Natural killer cell (primary cell): ENCODE measurements at regions not wholly inside any gene's neighbourhood (a gene's known extent, or its start where the extent isn't known, plus 50 kb on each side); places are given as distances from the start of the nearest gene placed in this dataset.
A peak's percentile ranks its signal among the peaks of the same experiment; 100 is the strongest.
"Not testable (repeated sequence)": the region's sequence is repeated elsewhere in the genome, so short reads cannot be mapped to it uniquely, and the experiment has no call there.

Experiments
- ATAC-seq, 3 donors: fragments of 150-1000 bp in 2 of 3; fragments of 200-7000 bp in 1 of 3; cut with Tn5 transposase; 1 replicate in 1 of 3; 2 replicates in 2 of 3; pipeline ENCODE4 v1.10.0; 2021; ENCODE audit warnings: mild to moderate bottlenecking in 2 of 3, moderate library complexity in 2 of 3
- DNase-seq, 2 donors: peaks; one replicate each; pipeline versions ENCODE4 v3.0.0 to v3.0.0-alpha.2; 2013 to 2021; ENCODE audit warnings: mixed read lengths in 1 of 2
- H3K27ac ChIP-seq: one replicate; pipeline ENCODE4 v1.5.1; 2013; ENCODE audit warnings: mild to moderate bottlenecking, low read length
- H3K27me3 ChIP-seq: one replicate; pipeline ENCODE4 v1.6.1; 2013; ENCODE audit warnings: low read length; ENCODE audit not compliant: control insufficient read depth, insufficient read depth
- H3K36me3 ChIP-seq: one replicate; pipeline ENCODE4 v1.6.1; 2013; ENCODE audit warnings: low read length; ENCODE audit not compliant: control insufficient read depth, insufficient read depth
- H3K4me1 ChIP-seq: one replicate; pipeline ENCODE4 v1.6.1; 2013; ENCODE audit warnings: low read length; ENCODE audit not compliant: control insufficient read depth, insufficient read depth
- H3K4me3 ChIP-seq: one replicate; pipeline ENCODE4 v1.5.1; 2013; ENCODE audit warnings: low read length
- H3K9me3 ChIP-seq: one replicate; pipeline ENCODE4 v1.6.1; 2013; ENCODE audit warnings: low read length; ENCODE audit not compliant: control insufficient read depth, insufficient read depth
- H3K27ac Mint-ChIP-seq, 2 donors: one replicate each; pipeline ENCODE4 v1.8.0; 2022; ENCODE audit warnings: mild to moderate bottlenecking in 2 of 2, mixed read lengths in 2 of 2, moderate library complexity in 1 of 2
- H3K27me3 Mint-ChIP-seq, 2 donors: one replicate each; pipeline ENCODE4 v1.8.0; 2022; ENCODE audit warnings: low read depth in 2 of 2, mixed read lengths in 2 of 2
- H3K36me3 Mint-ChIP-seq: one replicate; pipeline ENCODE4 v1.8.0; 2022; ENCODE audit warnings: mixed read lengths
- H3K4me1 Mint-ChIP-seq, 2 donors: one replicate each; pipeline ENCODE4 v1.8.0; 2022; ENCODE audit warnings: mixed read lengths in 2 of 2
- H3K4me3 Mint-ChIP-seq: one replicate; pipeline ENCODE4 v1.8.0; 2022; ENCODE audit warnings: mild to moderate bottlenecking, moderate library complexity, mixed read lengths
- H3K9me3 Mint-ChIP-seq, 2 donors: one replicate each; pipeline ENCODE4 v1.8.0; 2022; ENCODE audit warnings: mixed read lengths in 2 of 2
- WGBS: methylation state at CpG from one replicate; pipeline ENCODE4 v1.1.7; 2013; ENCODE audit warnings: missing lambda C conversion rate; ENCODE audit not compliant: insufficient coverage; 5-methylcytosine and 5-hydroxymethylcytosine counted together
- intact Hi-C: fragments of 100-400 bp; cut with micrococcal nuclease; formaldehyde crosslinking; loops from one replicate; pipeline ENCODE4 v1.14.2; 2022

DNA sequence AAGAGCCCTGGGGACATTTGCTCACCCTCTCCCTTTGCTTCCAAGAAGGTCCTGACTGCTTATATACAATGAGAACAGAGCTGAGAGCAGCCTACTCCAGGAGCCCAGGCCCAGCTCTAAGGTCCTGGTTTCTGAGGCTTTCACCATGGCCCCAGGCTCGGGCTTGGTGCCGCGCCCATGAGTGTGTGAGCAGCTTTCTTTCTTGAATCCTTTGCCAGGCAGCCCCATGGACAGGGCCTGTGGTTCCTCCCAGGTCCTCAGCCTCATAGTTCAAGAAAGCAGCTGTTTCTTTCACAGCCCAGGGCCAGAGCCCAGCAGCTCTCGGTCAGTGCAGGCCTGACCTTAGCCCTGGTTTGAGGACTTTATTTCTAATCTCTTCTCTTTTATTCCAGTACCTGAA, 1197.2 kb downstream of the RPIA start:
- H3K36me3 ChIP-seq, H3K4me1 Mint-ChIP-seq, H3K27ac Mint-ChIP-seq, H3K27me3 ChIP-seq, H3K27me3 Mint-ChIP-seq, intact Hi-C loops, H3K27ac ChIP-seq, H3K4me1 ChIP-seq, H3K36me3 Mint-ChIP-seq, H3K9me3 ChIP-seq, ATAC-seq, DNase-seq, H3K4me3 Mint-ChIP-seq, H3K9me3 Mint-ChIP-seq, H3K4me3 ChIP-seq: not testable (repeated sequence)
- WGBS: no CpG with 5 or more reads among the region's 4 CpGs

DNA sequence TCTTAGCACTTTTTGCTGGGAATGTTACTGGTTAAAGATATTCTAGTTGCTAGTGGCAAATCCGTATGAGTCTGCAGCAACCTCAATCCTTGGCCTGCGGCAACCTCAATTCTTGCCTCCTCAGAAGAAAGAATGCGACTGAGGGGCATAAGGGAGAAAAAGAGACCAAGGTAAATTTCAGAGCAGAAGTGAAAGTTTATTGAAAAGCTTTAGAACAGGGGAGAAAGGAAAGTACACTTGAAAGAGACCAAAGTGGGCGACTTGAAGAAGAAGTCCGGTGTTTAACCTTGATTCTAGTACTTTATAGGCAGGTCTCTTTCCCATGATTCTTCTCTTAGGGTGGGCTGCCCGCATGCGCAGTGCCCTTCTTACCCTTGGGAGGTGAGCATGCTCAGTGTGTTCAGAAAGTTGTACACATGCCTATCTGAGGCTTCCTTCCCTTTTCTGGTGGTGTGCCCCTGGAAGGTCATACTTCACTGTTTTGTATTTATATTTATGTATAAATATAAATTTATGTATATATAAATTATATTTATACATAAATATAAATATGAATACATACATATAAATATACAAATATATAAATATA, 1198.8 kb downstream of the RPIA start:
- H3K27ac ChIP-seq, H3K36me3 Mint-ChIP-seq, H3K4me1 Mint-ChIP-seq, H3K4me3 ChIP-seq, H3K27me3 Mint-ChIP-seq, H3K27me3 ChIP-seq, DNase-seq, H3K27ac Mint-ChIP-seq, H3K9me3 Mint-ChIP-seq, ATAC-seq, H3K36me3 ChIP-seq, H3K4me3 Mint-ChIP-seq, intact Hi-C loops, H3K4me1 ChIP-seq, H3K9me3 ChIP-seq: not testable (repeated sequence)
- no CpG with 5 or more reads among the region's 7 CpGs for WGBS

DNA sequence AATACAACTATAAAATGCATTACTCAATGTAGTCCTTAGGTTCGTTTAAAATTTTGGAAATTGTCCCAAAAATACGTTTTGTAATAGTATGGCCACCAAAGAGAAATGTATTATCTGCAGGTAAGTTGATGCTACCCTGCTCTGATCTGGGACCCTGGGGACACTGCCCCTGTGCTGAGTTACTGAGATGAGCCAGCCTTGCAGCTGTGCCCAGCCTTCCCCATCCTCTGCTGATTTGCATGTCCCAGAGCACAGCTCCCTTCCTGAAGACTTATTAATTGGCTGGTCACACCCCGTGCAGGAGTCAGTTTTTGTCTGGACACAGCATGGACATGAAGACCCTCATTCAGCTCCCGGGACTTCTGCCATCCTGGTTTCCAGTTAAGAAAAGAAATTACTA, 1203.5 kb downstream of the RPIA start:
- H3K4me1 ChIP-seq, intact Hi-C loops, H3K27ac ChIP-seq, DNase-seq, H3K4me3 Mint-ChIP-seq, H3K9me3 Mint-ChIP-seq, H3K9me3 ChIP-seq, H3K36me3 ChIP-seq, H3K36me3 Mint-ChIP-seq, H3K27me3 ChIP-seq, ATAC-seq, H3K4me1 Mint-ChIP-seq, H3K4me3 ChIP-seq, H3K27ac Mint-ChIP-seq, H3K27me3 Mint-ChIP-seq: not testable (repeated sequence)
- no CpG with 5 or more reads among the region's 4 CpGs for WGBS

DNA sequence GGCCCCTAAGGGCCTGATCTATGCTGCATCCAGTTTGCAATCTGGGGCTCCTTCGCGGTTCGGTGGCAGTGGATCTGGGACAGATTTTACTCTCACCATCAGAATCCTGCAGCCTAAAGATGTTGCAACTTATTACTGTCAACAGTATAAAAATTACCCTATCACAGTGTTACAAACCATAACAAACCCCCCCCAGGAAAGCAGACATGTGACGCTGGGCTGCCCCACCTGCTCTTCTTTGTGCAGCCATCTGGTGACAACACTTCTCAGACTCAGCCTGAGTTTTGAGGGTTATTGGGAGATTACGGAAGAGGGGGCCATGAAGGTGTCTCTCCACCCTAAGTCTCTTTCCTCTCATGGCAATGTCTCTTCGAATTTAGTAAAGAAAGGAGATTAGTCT, 1204.2 kb downstream of the RPIA start:
- H3K4me3 ChIP-seq, H3K27me3 ChIP-seq, DNase-seq, H3K36me3 Mint-ChIP-seq, H3K36me3 ChIP-seq, H3K4me3 Mint-ChIP-seq, H3K4me1 Mint-ChIP-seq, intact Hi-C loops, H3K27ac Mint-ChIP-seq, H3K27ac ChIP-seq, H3K27me3 Mint-ChIP-seq, H3K4me1 ChIP-seq, H3K9me3 Mint-ChIP-seq, H3K9me3 ChIP-seq, ATAC-seq: not testable (repeated sequence)
- no CpG with 5 or more reads among the region's 6 CpGs for WGBS

DNA sequence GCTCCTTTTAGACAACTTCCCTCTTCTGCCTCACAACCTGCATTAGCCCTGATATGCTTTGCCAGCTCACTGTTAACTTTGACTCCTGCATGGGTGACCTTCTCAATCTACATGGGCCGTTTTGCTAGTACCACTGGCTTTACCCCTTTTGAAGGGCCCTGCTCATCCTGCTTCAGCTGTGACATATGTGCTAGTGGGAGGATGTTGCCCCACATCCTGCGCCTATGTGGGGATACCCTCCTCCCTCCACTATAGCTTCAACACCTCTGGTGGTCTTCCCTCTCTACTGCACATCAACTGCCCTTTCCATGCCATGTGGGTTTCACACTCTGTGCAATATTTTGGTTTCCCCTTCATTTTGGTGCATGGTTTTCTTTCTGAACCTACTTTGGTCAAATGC, 1235.5 kb downstream of the RPIA start:
- H3K4me3 ChIP-seq, H3K27ac Mint-ChIP-seq, H3K9me3 ChIP-seq, H3K4me3 Mint-ChIP-seq, H3K27ac ChIP-seq, H3K9me3 Mint-ChIP-seq, DNase-seq, H3K4me1 ChIP-seq, H3K4me1 Mint-ChIP-seq, intact Hi-C loops, H3K36me3 Mint-ChIP-seq, H3K36me3 ChIP-seq, H3K27me3 Mint-ChIP-seq, H3K27me3 ChIP-seq: not testable (repeated sequence)
- WGBS: 0% methylated on average over 1 of the region's 2 CpGs
- peak in 1 of 3 donors; percentile 71 for ATAC-seq

DNA sequence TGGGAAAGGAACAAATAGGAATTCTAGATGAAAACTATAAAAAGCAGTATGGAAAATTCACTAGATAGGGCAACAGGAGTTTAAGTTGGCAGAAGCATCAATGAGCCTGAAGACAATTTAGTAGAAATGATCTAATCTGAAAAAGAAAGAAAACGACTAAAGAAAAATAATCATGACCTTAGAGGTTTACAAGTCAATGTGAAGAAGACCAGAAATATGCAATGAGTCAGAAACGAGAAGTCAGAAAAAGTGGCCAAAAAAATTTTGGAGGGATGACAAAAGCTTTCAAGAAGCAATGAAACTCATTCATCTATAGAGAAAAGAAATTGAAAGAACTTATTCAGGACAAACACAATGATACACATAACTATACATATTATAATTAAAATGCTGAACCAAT, 1244.0 kb downstream of the RPIA start:
- H3K9me3 Mint-ChIP-seq, DNase-seq, intact Hi-C loops, ATAC-seq, H3K27me3 Mint-ChIP-seq, H3K36me3 Mint-ChIP-seq, H3K4me3 ChIP-seq, H3K9me3 ChIP-seq, H3K4me1 ChIP-seq, H3K27me3 ChIP-seq, H3K27ac ChIP-seq, H3K36me3 ChIP-seq: not testable (repeated sequence)
- Mint-ChIP-seq H3K27ac (peak overlapping the region in 1 of 2 donors; percentile 68), H3K4me1 (peaks cover 4 to 13% of the 10 kb centered on the region in 2 donors), H3K4me3 (peak overlapping the region; percentile 72)
- no CpG with 5 or more reads among the region's 2 CpGs for WGBS

DNA sequence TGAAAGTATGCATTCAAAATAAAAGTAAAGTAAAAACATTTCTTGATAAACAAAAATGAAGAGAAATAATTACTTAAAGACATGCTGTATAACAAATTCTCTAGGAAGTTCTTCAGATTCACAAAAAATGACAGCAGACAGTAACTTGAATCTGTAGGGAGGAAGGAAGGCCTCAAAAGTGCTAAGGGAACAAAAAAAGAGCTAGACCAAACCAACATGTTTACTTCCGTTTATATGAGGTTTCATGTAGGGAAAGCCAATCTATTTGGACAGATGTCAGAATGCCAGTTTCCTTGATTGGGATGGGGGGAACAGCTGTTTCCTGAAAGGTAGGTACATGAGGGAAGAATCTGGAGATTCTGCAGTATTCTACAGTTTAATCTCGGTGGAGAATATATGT, 1244.5 kb downstream of the RPIA start:
- H3K36me3 ChIP-seq, intact Hi-C loops, H3K27ac ChIP-seq, H3K4me3 ChIP-seq, H3K27me3 Mint-ChIP-seq, H3K27me3 ChIP-seq, H3K4me1 ChIP-seq, DNase-seq, H3K9me3 Mint-ChIP-seq, H3K9me3 ChIP-seq, H3K36me3 Mint-ChIP-seq, ATAC-seq: not testable (repeated sequence)
- WGBS: no CpG with 5 or more reads among the region's 2 CpGs
- H3K4me3 Mint-ChIP-seq: peak overlapping the region; percentile 72
- H3K27ac Mint-ChIP-seq: peak overlapping the region in 1 of 2 donors; percentile 68
- peaks cover 4 to 13% of the 10 kb centered on the region in 2 donors for H3K4me1 Mint-ChIP-seq

DNA sequence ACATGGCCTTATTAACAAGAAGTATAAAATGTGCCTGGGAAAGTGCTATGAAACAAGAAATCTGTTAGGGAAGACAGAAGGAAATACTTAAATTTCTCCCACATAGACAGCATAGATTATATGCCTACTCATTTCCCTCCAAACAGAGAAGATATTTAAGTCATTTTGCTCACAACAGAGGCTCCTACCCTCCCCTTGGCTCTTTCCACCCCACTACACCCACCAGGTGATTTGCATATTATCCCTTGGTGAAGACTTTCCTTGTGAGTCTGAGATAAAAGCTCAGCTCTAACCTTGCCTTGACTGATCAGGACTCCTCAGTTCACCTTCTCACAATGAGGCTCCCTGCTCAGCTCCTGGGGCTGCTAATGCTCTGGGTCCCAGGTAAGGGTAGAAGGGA, 1245.1 kb downstream of the RPIA start:
- peaks cover 4 to 13% of the 10 kb centered on the region in 2 donors for H3K4me1 Mint-ChIP-seq
- H3K36me3 ChIP-seq, H3K27ac Mint-ChIP-seq, H3K27me3 ChIP-seq, H3K4me1 ChIP-seq, intact Hi-C loops, H3K4me3 Mint-ChIP-seq, H3K4me3 ChIP-seq, DNase-seq, H3K9me3 Mint-ChIP-seq, H3K27ac ChIP-seq, H3K36me3 Mint-ChIP-seq, H3K27me3 Mint-ChIP-seq, H3K9me3 ChIP-seq, ATAC-seq: not testable (repeated sequence)
